ENCODE measurements at regions not wholly inside any gene's neighbourhood (a gene's known extent, or its start where the extent isn't known, plus 50 kb on each side); places are given as distances from the start of the nearest gene placed in this dataset.

GRCh38 chr1:187617776-187618175 is 789.0 kb downstream of the PLA2G4A start:
- no peak overlapping the region for H3K4me3 ChIP-seq (replicated peaks; ENCODE audit: low read depth, low read length)
- no peak for TF ChIP-seq CTCF (IDR thresholded peaks at IDR 0.05; ENCODE audit: low read length, missing control alignments)
- DNase-seq (ENCODE audit: low read depth), result no peak

- DNase-seq (ENCODE audit: low read depth), result no peak
- H3K4me3 ChIP-seq (replicated peaks; ENCODE audit: low read depth, low read length), result no peak overlapping the region
- TF ChIP-seq CTCF (IDR thresholded peaks at IDR 0.05; ENCODE audit: low read length, missing control alignments), result no peak
Observed at GRCh38 chr1:187619175-187619574, 790.4 kb downstream of the PLA2G4A start.

- H3K4me3 ChIP-seq (replicated peaks; ENCODE audit: low read depth, low read length), result no peak overlapping the region
- no peak for TF ChIP-seq CTCF (IDR thresholded peaks at IDR 0.05; ENCODE audit: low read length, missing control alignments)
- no peak for DNase-seq (ENCODE audit: low read depth)
Observed at GRCh38 chr1:187621951-187622350, 793.2 kb downstream of the PLA2G4A start.

- DNase-seq (ENCODE audit: low read depth), result no peak
- no peak for TF ChIP-seq CTCF (IDR thresholded peaks at IDR 0.05; ENCODE audit: low read length, missing control alignments)
- H3K4me3 ChIP-seq (replicated peaks; ENCODE audit: low read depth, low read length), result no peak overlapping the region
Observed at GRCh38 chr1:187622545-187622944, 793.8 kb downstream of the PLA2G4A start.

GRCh38 chr1:187624812-187625545 is 796.2 kb downstream of the PLA2G4A start:
- no peak for TF ChIP-seq CTCF (IDR thresholded peaks at IDR 0.05; ENCODE audit: low read length, missing control alignments)
- DNase-seq (ENCODE audit: low read depth), result peak; percentile 31

GRCh38 chr1:187626056-187626455 is 797.3 kb downstream of the PLA2G4A start:
- H3K4me3 ChIP-seq (replicated peaks; ENCODE audit: low read depth, low read length), result no peak overlapping the region
- no peak for DNase-seq (ENCODE audit: low read depth)
- TF ChIP-seq CTCF (IDR thresholded peaks at IDR 0.05; ENCODE audit: low read length, missing control alignments), result no peak

More at GRCh38 chr1:187624812-187625545, 796.2 kb downstream of the PLA2G4A start:
- no peak overlapping the region for H3K4me3 ChIP-seq (replicated peaks; ENCODE audit: low read depth, low read length)

GRCh38 chr1:187627516-187627915 is 798.8 kb downstream of the PLA2G4A start:
- DNase-seq (ENCODE audit: low read depth), result no peak
- TF ChIP-seq CTCF (IDR thresholded peaks at IDR 0.05; ENCODE audit: low read length, missing control alignments), result no peak
- no peak overlapping the region for H3K4me3 ChIP-seq (replicated peaks; ENCODE audit: low read depth, low read length)
